HPDE6-E6E7 (cell line): ENCODE measurements at regions not wholly inside any gene's neighbourhood (a gene's known extent, or its start where the extent isn't known, plus 50 kb on each side); places are given as distances from the start of the nearest gene placed in this dataset.

Source experiments
- DNase-seq: peaks from one replicate; pipeline ENCODE4 v3.0.0; 2011; ENCODE audit warnings: missing footprints; ENCODE audit errors: extremely low spot score

DNA sequence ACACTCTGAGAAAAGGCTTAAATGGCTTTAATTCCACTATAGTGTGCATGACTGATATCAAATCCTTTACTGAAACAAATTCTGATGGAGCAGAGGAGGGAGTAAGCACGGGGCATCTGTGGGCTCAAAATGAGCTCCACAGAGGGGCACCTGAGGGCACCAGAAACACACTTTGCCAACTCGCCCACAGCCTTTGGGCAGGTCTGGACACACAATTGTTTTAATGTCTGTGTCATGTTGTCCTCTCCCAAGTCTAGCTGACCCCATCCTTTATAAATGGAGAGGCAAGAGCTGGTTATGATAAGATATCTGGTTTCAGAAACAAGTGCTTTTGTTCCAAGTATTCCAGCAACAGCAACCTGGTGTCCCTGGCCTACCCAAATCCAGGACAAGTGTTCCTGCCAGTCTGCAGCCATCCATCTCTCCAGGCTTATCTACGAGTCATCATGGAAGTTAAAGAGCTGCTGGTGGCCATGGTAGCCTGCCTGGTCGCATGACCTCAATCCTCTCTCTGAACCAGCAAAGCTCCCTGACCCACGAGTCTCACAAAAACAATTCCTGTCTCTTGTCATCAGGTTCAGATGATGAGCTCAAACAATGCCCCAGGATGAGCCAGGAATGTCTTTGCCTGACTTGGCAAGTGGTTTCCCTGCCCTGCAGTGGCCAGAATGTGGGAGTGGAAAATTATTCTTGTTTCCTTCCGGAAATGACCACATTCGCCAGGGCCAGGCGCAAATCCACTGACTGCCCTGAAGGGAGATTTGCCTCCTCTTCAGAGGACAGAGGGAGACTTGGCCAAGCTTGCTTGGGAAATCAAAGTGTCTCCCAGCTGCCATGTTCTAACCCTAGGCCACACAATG, 64.4 kb upstream of the TPM1 start:
- DNase-seq, result no peak

DNA sequence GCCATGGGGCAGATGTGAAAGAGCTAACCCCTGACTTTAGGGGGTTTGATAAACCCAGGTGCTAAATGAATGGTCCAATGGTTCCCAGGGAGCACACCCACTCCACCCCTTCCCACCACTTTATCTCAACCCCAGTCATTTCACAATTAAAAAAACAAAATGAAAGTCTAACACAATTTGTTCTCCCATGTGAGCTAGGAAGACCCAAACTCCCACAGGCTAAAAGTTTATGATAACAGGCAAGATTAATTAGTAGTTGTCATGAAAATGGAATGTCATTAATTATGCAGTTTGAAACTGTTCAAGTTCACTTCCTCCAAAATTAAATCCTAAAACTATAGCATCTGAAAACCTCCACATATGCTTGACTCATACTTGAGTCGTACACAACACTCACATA, 63.3 kb upstream of the TPM1 start:
- DNase-seq, result no peak

DNA sequence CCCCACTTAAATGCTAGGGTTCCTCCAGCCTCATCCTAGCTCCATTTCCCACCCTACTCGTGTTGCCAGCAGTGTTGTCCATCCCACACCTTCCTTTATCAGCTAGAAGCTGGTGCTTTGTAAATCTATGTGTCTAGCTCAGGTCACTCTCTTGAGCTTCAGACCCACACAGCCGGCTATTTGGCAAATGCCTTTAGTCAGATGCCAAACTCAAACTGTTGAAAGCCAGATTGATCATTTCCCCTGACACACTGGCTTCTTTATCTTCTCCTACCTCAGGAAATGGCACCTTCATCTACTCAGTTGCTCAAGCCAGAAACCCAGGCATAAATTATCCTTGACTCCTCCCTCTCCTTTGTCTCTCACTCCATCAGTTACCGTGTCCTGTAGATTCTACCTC, 61.5 kb upstream of the TPM1 start:
- DNase-seq, result no peak

DNA sequence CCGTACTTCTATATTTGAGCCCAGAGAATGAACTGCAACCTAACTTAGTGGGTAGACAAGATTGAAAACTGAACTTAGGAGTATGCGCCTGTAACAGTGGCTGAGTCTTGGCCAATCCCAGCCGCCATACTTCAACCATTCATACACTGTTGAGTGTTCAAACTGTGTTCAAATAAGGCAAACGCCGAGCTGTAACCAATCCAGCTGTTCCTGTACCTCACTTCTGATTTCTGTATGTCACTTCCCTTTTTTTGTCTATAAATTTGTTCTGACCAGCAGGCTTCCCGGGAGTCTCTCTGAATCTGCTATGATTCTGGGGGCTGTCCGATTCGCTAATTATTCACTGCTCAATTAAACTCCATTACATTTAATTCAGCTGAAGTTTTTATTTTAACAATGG, 58.6 kb upstream of the TPM1 start:
- no peak for DNase-seq

DNA sequence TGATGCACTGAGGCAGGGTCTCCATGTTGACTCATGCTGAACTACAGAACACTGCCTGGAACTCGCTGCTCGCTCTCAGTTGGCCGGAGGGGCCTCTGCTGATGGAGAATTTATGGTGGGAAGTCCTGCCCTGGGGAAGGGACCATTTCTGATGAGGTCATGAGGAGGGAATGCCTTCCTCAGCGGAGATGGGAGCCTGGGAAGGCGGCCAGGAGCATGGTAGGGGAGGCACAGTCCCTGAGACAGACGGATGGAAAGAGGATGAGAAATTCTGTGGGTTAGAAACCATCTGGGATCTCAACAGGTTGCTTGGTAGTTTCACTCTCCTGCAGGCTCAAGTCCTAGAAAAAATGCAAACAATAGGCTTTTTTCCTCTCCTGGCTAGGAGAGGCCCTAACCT, 56.8 kb upstream of the TPM1 start:
- no peak for DNase-seq

DNA sequence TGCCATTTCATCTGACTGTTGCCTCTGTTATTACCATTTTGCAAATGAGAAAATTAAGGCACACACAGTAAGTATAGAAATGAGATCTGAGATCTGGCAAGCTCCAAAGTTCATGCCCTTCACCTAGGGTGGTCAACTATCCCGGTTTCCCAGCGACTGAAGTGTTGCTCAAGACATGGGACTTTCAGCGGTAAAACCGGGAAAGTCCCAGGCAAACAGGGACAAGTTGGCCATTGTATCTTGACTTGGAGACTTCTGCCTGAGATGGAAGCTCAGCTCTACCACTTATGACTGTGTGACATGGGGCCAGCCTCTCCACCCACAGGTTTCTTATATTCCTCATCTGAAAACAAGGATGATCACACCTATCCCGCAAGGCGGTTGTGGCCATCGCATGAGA, 55.6 kb upstream of the TPM1 start:
- DNase-seq, result no peak

DNA sequence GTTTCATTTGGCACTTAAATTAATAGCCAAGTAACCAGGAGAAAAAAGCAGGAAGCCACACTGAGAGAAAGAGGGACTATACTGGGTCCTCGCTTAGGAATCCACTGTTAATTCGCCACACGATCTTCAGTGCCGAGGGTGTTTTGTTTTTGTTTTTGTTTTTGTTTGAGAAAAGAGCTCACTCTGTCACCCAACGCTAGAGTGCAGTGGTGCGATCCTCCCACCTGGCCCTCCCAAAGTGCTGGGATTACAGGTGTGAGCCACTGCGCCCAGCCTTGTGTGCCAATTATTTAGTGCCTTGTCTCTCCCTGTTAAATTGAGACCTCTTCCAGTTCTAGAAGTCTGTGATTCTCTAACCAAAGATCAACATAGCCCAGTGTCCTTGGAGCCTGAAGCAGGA, 53.8 kb upstream of the TPM1 start:
- DNase-seq, result no peak

DNA sequence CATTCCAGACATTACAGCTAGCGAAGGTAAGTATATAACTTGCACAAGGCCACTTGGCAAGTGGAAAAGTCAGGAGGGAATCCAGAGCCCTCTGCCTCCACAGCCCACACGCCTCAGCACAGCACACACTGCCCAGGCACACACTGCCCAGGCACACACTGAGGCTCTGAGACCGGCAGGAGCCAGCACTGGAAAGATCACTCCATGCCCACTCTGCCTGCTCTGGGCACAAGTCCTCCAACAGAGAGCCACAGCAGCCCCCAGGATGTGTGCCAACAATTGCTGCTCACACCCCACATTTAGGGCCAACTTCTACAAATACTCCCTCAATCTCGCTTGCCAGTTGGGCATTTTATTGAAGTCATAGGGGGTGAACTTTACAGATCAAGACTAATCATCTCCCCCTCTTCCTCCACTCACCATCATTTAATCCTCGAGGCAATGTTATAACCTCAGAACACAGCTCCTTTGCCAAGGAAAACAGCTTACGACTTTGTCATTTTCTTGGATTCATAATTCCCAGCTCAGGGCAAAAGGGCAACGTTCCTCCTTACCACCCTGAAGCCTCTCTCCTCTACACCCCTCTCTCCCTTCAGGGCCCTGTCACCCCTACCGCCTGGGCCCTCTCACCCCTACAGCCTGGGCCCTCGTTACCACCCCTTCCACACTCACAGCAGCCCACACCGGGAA, 53.0 kb upstream of the TPM1 start:
- DNase-seq, result no peak

DNA sequence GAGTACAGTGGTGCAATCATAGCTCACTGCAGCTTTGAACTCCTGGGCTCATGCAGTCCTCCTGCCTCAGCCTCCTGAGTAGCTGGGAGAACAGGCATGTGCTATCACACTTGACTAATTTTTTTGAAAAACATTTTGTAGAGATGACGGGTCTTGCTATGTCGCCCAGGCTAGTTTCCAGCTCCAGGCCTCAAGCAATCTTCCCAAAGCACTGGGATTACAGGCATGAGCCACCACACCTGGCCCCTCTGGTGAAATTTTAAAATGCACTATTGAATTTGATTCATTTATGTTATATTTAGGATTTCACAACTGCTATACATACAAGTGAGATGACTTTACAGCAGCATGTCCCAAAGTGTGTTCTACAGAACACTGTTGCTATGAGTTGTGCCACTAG, 50.8 kb upstream of the TPM1 start:
- DNase-seq, result no peak

DNA sequence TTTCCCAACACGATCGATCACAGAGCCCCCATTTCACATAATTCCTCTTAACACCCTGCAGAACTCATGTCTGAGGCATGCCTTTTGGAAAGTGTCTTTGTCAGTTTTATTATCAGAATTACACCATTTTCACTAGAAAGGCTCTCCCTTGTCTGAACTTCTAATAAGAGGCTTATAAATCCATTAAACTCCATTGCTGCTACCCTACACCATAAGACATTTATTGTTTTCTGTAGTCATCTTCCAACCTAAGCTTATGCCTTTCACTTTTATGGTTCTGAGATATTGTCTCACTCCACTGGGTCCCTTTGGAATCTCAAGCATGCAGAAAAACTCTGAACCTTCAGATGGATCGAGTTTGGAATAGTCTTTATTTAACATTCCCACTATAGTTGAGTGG, 50.2 kb upstream of the TPM1 start:
- no peak for DNase-seq
